KBM-7 (cell line): ENCODE measurements at regions not wholly inside any gene's neighbourhood (a gene's known extent, or its start where the extent isn't known, plus 50 kb on each side); places are given as distances from the start of the nearest gene placed in this dataset.
A peak's percentile ranks its signal among the peaks of the same experiment; 100 is the strongest.
"Not testable (repeated sequence)": the region's sequence is repeated elsewhere in the genome, so short reads cannot be mapped to it uniquely, and the experiment has no call there.

ENCODE experiments used
- DNase-seq: peaks from one replicate; pipeline ENCODE4 v3.0.0-alpha.2; 2015
- in situ Hi-C: fragments of 300-500 bp; cut with MboI; formaldehyde crosslinking; loops from 2 replicates; pipeline ENCODE4 v1.14.3; 2020; ENCODE audit warnings: low sequenced_read_pairs, low pct_unique_long_range_greater_than_20kb, mixed read lengths

- in situ Hi-C loops, result no loop called here
- DNase-seq, result no peak
Observed at GRCh38 chr18:1498216-1498615, 593.5 kb downstream of the ADCYAP1 start.

- in situ Hi-C loops, result no loop called here
- peak; percentile 1 for DNase-seq
Observed at GRCh38 chr18:1499265-1499664, 594.6 kb downstream of the ADCYAP1 start.

GRCh38 chr18:1503847-1504246 lies 599.2 kb downstream of the ADCYAP1 start:
- no peak for DNase-seq
- in situ Hi-C loops, result no loop called here

GRCh38 chr18:1505856-1506255 lies 601.2 kb downstream of the ADCYAP1 start:
- in situ Hi-C loops, result no loop called here
- no peak for DNase-seq

GRCh38 chr18:1510542-1511179 lies 606.0 kb downstream of the ADCYAP1 start:
- no peak for DNase-seq
- in situ Hi-C loops, result no loop called here

GRCh38 chr18:1511619-1512311 lies 607.1 kb downstream of the ADCYAP1 start:
- in situ Hi-C loops, result no loop called here
- DNase-seq, result no peak

- in situ Hi-C loops, result no loop called here
- peak; percentile 1 for DNase-seq
Observed at GRCh38 chr18:1513519-1513918, 608.8 kb downstream of the ADCYAP1 start.

- in situ Hi-C loops, result not testable (repeated sequence)
Observed at GRCh38 chr18:1521588-1522248, 617.0 kb downstream of the ADCYAP1 start.

GRCh38 chr18:1522249-1522615 lies 617.6 kb downstream of the ADCYAP1 start:
- in situ Hi-C loops, result no loop called here
- DNase-seq, result no peak

More at GRCh38 chr18:1521588-1522248, 617.0 kb downstream of the ADCYAP1 start:
- DNase-seq, result not testable (repeated sequence)

- DNase-seq, result no peak
- in situ Hi-C loops, result no loop called here
Observed at GRCh38 chr18:1526991-1527390, 622.3 kb downstream of the ADCYAP1 start.

GRCh38 chr18:1527805-1528204 lies 623.1 kb downstream of the ADCYAP1 start:
- no peak for DNase-seq
- in situ Hi-C loops, result no loop called here

- DNase-seq, result no peak
- in situ Hi-C loops, result no loop called here
Observed at GRCh38 chr18:1528447-1528846, 623.8 kb downstream of the ADCYAP1 start.

- DNase-seq, result no peak
- in situ Hi-C loops, result no loop called here
Observed at GRCh38 chr18:1528964-1529509, 624.4 kb downstream of the ADCYAP1 start.

GRCh38 chr18:1530650-1531049 lies 626.0 kb downstream of the ADCYAP1 start:
- DNase-seq, result no peak
- in situ Hi-C loops, result no loop called here

- DNase-seq, result no peak
- in situ Hi-C loops, result no loop called here
Observed at GRCh38 chr18:1539276-1539675, 634.6 kb downstream of the ADCYAP1 start.

GRCh38 chr18:1541478-1541877 lies 636.8 kb downstream of the ADCYAP1 start:
- in situ Hi-C loops, result no loop called here
- no peak for DNase-seq

- in situ Hi-C loops, result no loop called here
- DNase-seq, result no peak
Observed at GRCh38 chr18:1542230-1542774, 637.6 kb downstream of the ADCYAP1 start.

- in situ Hi-C loops, result no loop called here
- DNase-seq, result no peak
Observed at GRCh38 chr18:1544016-1544415, 639.3 kb downstream of the ADCYAP1 start.

GRCh38 chr18:1557711-1558110 lies 653.0 kb downstream of the ADCYAP1 start:
- DNase-seq, in situ Hi-C loops: not testable (repeated sequence)

GRCh38 chr18:1559563-1559962 lies 654.9 kb downstream of the ADCYAP1 start:
- in situ Hi-C loops, result no loop called here
- peak; percentile 54 for DNase-seq
